T-cell (primary cell): ENCODE measurements at regions not wholly inside any gene's neighbourhood (a gene's known extent, or its start where the extent isn't known, plus 50 kb on each side); places are given as distances from the start of the nearest gene placed in this dataset.

ENCODE experiments used
- ATAC-seq, 4 experiments: fragments of 200-7000 bp in 3 of 4; fragments of 150-1000 bp in 1 of 4; cut with Tn5 transposase; replicated peaks in 1 of 4; 1 replicate in 3 of 4; 2 replicates in 1 of 4; pipeline ENCODE4 v1.10.0; 2021; ENCODE audit warnings: moderate library complexity in 3 of 4, mild to moderate bottlenecking in 2 of 4, moderate number of reproducible peaks in 1 of 4
- CTCF ChIA-PET, 2 donors: fragments of 300-600 bp; sonication (Branson Sonifier 250); formaldehyde crosslinking; loops; one replicate each; lab custom pipeline; 2022; ENCODE audit warnings: antibody characterized with exemption in 2 of 2; lab: Charles Lee
- POLR2A ChIA-PET, 2 donors: fragments of 300-600 bp; sonication (Branson Sonifier 250); formaldehyde crosslinking; loops; one replicate each; lab custom pipeline; 2022; ENCODE audit warnings: antibody characterized with exemption in 2 of 2; lab: Charles Lee
- DNase-seq, 35 experiments: peaks; one replicate each; pipeline versions ENCODE4 v3.0.0 to v3.0.0-alpha.2; 2013 to 2023
- H3K27ac ChIP-seq: one replicate; pipeline ENCODE4 v1.5.1; 2013; ENCODE audit warnings: low read length
- H3K27me3 ChIP-seq, 2 experiments: replicated peaks in 1 of 2; 1 replicate in 1 of 2; 2 replicates in 1 of 2; pipeline versions ENCODE4 v1.6.1 to v1.7.0; 2013; ENCODE audit warnings: low read length in 1 of 2, mixed read lengths in 1 of 2; ENCODE audit not compliant: control insufficient read depth in 2 of 2, insufficient read depth in 2 of 2; ENCODE audit errors: extremely low read depth in 1 of 2
- H3K36me3 ChIP-seq, 2 donors: 1 replicate in 1 of 2; 2 replicates in 1 of 2; pipeline versions ENCODE4 v1.6.1 to v1.7.0; 2013; ENCODE audit warnings: low read length in 1 of 2; ENCODE audit not compliant: control insufficient read depth in 2 of 2, insufficient read depth in 1 of 2; ENCODE audit errors: extremely low read depth in 1 of 2
- H3K4me1 ChIP-seq, 2 experiments: 1 replicate in 1 of 2; 2 replicates in 1 of 2; pipeline versions ENCODE4 v1.6.1 to v1.7.0; 2013; ENCODE audit warnings: low read length in 2 of 2, mixed read lengths in 1 of 2; ENCODE audit not compliant: insufficient read depth in 2 of 2, control insufficient read depth in 1 of 2; ENCODE audit errors: extremely low read depth in 1 of 2
- H3K4me3 ChIP-seq, 2 donors: 1 replicate in 1 of 2; 2 replicates in 1 of 2; pipeline versions ENCODE4 v1.5.1 to v1.7.0; 2013; ENCODE audit warnings: mild to moderate bottlenecking in 2 of 2, low read length in 1 of 2, moderate library complexity in 1 of 2; ENCODE audit not compliant: control insufficient read depth in 1 of 2; ENCODE audit errors: extremely low read depth in 1 of 2
- H3K9me3 ChIP-seq: 2 replicates; pipeline ENCODE4 v1.7.0; 2013
- H3K27ac Mint-ChIP-seq, 2 donors: one replicate each; pipeline ENCODE4 v1.8.0; 2020 to 2021; ENCODE audit warnings: mild to moderate bottlenecking in 2 of 2, mixed read lengths in 2 of 2
- H3K27me3 Mint-ChIP-seq, 2 donors: one replicate each; pipeline ENCODE4 v1.8.0; 2021 to 2022; ENCODE audit warnings: mixed read lengths in 2 of 2
- H3K36me3 Mint-ChIP-seq: one replicate; pipeline ENCODE4 v1.8.0; 2021; ENCODE audit warnings: mixed read lengths
- H3K4me1 Mint-ChIP-seq, 3 donors: one replicate each; pipeline ENCODE4 v1.8.0; 2020 to 2022; ENCODE audit warnings: mixed read lengths in 3 of 3, mild to moderate bottlenecking in 1 of 3
- H3K4me3 Mint-ChIP-seq, 3 donors: one replicate each; pipeline ENCODE4 v1.8.0; 2020 to 2022; ENCODE audit warnings: mild to moderate bottlenecking in 3 of 3, mixed read lengths in 3 of 3, moderate library complexity in 3 of 3
- H3K9me3 Mint-ChIP-seq, 3 donors: one replicate each; pipeline ENCODE4 v1.8.0; 2020 to 2022; ENCODE audit warnings: mixed read lengths in 3 of 3
- WGBS: methylation state at CpG from one replicate; pipeline ENCODE4 v1.1.5; 2013; ENCODE audit warnings: missing lambda C conversion rate; ENCODE audit not compliant: insufficient coverage; 5-methylcytosine and 5-hydroxymethylcytosine counted together

DNA sequence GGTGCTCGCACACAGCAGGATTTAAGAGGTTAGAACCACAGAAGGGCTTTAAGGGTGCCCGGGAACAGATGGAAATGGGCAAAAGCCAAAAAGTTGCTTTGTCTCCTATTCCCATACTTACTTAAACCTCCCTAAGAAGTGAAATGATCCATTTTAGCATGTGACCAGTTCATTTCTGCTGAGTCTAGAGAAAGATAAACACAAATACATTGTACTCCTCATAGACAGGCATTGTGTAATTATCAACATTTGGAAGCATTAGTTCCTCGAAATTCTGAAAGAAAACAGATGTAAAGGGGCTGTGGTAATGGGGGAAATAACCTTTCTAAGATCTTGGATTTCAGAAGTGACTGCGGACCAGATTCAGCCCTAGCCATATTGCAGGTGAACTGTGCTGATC is 178.3 kb downstream of the CYB561 start:
- no peaks in the 10 kb centered on the region for H3K27me3 Mint-ChIP-seq
- H3K27ac ChIP-seq: no peak overlapping the region
- H3K36me3 ChIP-seq: no peaks in the 10 kb centered on the region
- H3K4me1 Mint-ChIP-seq: no peaks in the 10 kb centered on the region
- no peaks in the 10 kb centered on the region for H3K9me3 Mint-ChIP-seq
- ATAC-seq (no peak), DNase-seq (no peak)
- H3K4me3 Mint-ChIP-seq: no peak overlapping the region
- no peaks in the 10 kb centered on the region for H3K4me1 ChIP-seq
- no peak overlapping the region for H3K4me3 ChIP-seq
- H3K27ac Mint-ChIP-seq: no peak overlapping the region
- H3K36me3 Mint-ChIP-seq: peaks cover 31% of the 10 kb centered on the region
- H3K9me3 ChIP-seq: no peaks in the 10 kb centered on the region
- 100% methylated on average over 2 of the region's 4 CpGs for WGBS
- ChIA-PET POLR2A (no interaction called here), CTCF (no interaction called here)
- H3K27me3 ChIP-seq: no peaks in the 10 kb centered on the region

DNA sequence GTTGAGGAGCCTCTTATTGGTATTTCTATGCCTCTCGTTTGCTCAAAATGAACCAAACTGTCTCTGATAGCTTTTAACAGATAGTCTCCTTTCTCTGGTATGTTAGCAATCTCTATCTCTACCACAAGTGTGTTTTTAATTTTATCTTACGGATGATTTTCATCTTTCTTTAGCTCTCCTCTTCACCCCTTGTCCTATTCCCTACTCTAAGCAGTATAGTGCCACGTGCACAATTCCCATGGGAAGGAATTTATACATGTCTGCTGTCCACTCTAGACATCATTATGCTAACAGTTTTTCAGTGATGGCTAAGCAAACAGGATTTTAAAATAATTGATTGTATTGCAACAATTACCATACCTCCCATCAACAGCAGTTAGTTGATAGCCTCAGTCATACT is 177.3 kb downstream of the CYB561 start:
- ChIA-PET CTCF (no interaction called here), POLR2A (no interaction called here)
- ATAC-seq (no peak), DNase-seq (no peak)
- no peaks in the 10 kb centered on the region for H3K9me3 Mint-ChIP-seq
- no peaks in the 10 kb centered on the region for H3K27me3 Mint-ChIP-seq
- H3K4me1 Mint-ChIP-seq: no peaks in the 10 kb centered on the region
- no peak overlapping the region for H3K27ac Mint-ChIP-seq
- H3K36me3 ChIP-seq: no peaks in the 10 kb centered on the region
- H3K4me3 Mint-ChIP-seq: no peak overlapping the region
- H3K4me3 ChIP-seq: no peak overlapping the region
- no peaks in the 10 kb centered on the region for H3K27me3 ChIP-seq
- H3K36me3 Mint-ChIP-seq: peaks cover 33% of the 10 kb centered on the region
- WGBS: 83% methylated on average over 1 of the region's 3 CpGs
- H3K9me3 ChIP-seq: no peaks in the 10 kb centered on the region
- H3K27ac ChIP-seq: no peak overlapping the region
- no peaks in the 10 kb centered on the region for H3K4me1 ChIP-seq

DNA sequence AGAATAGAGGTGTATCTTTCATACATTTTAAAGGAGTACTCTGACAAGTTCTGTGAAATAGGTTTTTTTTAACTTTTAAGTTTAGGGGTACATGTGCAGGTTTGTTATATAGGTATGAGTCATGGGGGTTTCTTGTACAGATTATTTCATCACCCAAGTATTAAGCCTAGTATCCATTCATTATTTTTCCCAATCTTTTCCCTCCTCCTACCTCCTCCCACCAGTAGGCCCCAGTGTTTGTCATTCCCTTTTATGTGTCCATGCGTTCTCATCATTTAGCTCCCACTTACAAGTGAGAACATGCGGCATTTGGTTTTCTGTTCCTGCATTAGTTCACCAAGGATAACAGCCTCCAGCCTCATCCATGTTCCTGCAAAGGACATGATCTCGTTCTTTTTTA is 175.5 kb downstream of the CYB561 start:
- DNase-seq (no peak), ATAC-seq (no peak)
- 94% methylated on average over 2 of the region's 3 CpGs for WGBS
- no peaks in the 10 kb centered on the region for H3K4me1 ChIP-seq
- H3K27ac ChIP-seq: no peak overlapping the region
- no peaks in the 10 kb centered on the region for H3K27me3 ChIP-seq
- no peaks in the 10 kb centered on the region for H3K36me3 ChIP-seq
- no peaks in the 10 kb centered on the region for H3K9me3 ChIP-seq
- H3K4me3 ChIP-seq: no peak overlapping the region
- peaks cover 37% of the 10 kb centered on the region for H3K36me3 Mint-ChIP-seq
- H3K4me3 Mint-ChIP-seq: no peak overlapping the region
- H3K9me3 Mint-ChIP-seq: no peaks in the 10 kb centered on the region
- H3K27ac Mint-ChIP-seq: no peak overlapping the region
- no peaks in the 10 kb centered on the region for H3K27me3 Mint-ChIP-seq
- H3K4me1 Mint-ChIP-seq: no peaks in the 10 kb centered on the region
- POLR2A ChIA-PET: interaction anchor here in 1 of 2 donors (0.6 kb wide), 1 partner anchor 7 kb away, joined by 3 read pairs; no protein-coding TSS in a partner anchor
- CTCF ChIA-PET: no interaction called here

DNA sequence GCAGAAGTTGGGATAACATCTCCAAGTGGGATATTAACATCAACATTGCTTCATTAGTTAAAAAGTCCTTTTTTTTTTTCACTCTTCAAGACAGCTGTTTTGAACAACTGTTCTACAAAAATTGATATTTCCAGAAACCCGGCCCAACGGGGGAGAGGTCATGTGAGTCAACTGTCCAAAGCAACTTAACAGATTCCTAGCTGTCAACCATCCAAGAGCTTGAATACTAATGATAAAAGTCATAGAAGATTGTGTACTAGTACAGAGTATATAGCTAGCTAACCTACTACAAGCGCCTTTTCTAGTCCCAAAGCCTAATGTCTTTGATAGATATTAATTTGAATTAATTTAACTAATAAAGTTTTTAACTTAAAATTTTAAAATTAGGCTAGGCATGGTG is 172.0 kb downstream of the CYB561 start:
- H3K9me3 ChIP-seq: no peaks in the 10 kb centered on the region
- no peaks in the 10 kb centered on the region for H3K4me1 ChIP-seq
- no peaks in the 10 kb centered on the region for H3K36me3 ChIP-seq
- no peak overlapping the region for H3K27ac ChIP-seq
- CTCF ChIA-PET: interaction anchor here in 1 of 2 donors (0.7 kb wide), 1 partner anchor 547 kb away, joined by 4 read pairs; no protein-coding TSS in a partner anchor
- no peak for ATAC-seq
- Mint-ChIP-seq H3K4me1 (peaks cover 0 to 2% (median 0%) of the 10 kb centered on the region in 3 donors), H3K27me3 (no peaks in the 10 kb centered on the region), H3K27ac (no peak overlapping the region), H3K4me3 (no peak overlapping the region), H3K36me3 (peaks cover 32% of the 10 kb centered on the region), H3K9me3 (no peaks in the 10 kb centered on the region)
- POLR2A ChIA-PET: no interaction called here
- no peaks in the 10 kb centered on the region for H3K27me3 ChIP-seq
- DNase-seq: no peak
- H3K4me3 ChIP-seq: no peak overlapping the region
- WGBS: no CpG with 5 or more reads among the region's 3 CpGs

DNA sequence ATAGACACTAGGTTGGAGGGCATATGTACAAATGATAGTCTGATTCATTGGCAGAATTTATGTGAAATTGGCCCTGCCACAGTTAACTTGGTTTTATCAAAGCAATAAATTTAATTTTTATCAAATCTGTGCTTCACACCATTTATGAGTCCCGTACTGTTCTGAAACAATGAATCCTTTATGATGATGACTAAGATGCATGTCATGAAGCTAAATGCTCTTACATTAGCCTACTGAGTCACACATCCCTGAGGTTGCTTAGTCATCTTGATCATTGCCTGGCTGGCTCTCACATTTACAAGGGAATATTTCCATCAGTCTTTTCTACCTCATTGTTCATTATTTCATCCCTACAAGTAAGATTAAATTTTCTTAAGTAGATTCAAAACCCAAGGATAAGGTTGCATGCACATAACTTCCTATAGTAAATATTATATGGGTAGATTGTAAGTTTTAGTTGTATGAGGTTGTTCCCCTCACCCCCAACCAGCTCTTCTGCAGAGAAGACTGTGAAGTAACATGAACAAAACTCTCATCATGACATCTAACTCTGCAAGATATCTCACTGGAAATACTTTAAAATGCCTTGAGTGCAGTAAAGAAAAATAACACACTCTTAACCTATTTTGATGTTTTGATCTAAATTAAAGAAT is 170.7 kb downstream of the CYB561 start:
- Histone ChIP-seq H3K4me1 (no peaks in the 10 kb centered on the region), H3K27me3 (no peaks in the 10 kb centered on the region), H3K36me3 (no peaks in the 10 kb centered on the region), H3K9me3 (no peaks in the 10 kb centered on the region), H3K27ac (no peak overlapping the region), H3K4me3 (no peak overlapping the region)
- peaks cover 28% of the 10 kb centered on the region for H3K36me3 Mint-ChIP-seq
- DNase-seq (peak in 1 of 35 experiments; percentile 1), ATAC-seq (no peak)
- H3K27me3 Mint-ChIP-seq: no peaks in the 10 kb centered on the region
- H3K27ac Mint-ChIP-seq: no peak overlapping the region
- ChIA-PET POLR2A (no interaction called here), CTCF (no interaction called here)
- no CpG with 5 or more reads among the region's 1 CpG for WGBS
- no peaks in the 10 kb centered on the region for H3K9me3 Mint-ChIP-seq
- H3K4me1 Mint-ChIP-seq: peaks cover 0 to 2% (median 0%) of the 10 kb centered on the region in 3 donors
- H3K4me3 Mint-ChIP-seq: no peak overlapping the region

DNA sequence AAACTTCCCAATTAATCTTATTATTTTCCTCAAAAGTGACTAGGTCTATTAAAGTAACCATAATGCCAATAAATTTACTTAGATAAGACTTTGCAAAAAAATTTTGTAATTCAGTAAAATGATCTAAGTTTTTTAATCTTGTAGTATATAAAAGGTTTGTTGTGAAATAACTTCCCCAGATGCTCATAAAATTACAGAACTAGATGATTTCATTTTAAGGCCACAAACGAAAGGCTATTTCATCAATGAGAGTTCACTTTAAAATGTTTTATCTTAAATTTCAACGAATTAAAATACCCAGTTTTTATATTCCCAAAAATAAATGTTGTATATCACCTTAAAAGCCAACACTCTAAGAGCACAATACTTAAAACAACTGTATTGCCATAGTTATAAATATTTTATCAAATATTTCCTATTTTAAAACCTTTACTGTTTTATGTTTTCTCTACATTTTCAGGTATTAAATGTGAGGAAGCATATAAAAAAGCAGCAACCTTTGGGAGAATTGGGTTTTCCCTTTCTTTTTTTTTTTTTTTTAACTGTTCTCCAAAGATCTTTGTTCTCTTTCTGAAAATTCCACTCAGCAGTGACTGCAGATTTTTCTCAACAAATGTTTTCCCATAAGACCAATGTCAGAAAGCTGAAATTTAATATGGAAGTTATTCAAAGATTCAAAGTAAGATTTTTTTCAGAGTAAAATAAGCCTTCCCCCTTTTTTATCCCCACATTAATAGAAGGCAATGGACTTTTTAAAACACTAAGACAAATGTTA is 169.9 kb downstream of the CYB561 start:
- H3K36me3 ChIP-seq: no peaks in the 10 kb centered on the region
- peaks cover 23% of the 10 kb centered on the region for H3K36me3 Mint-ChIP-seq
- H3K4me3 ChIP-seq: no peak overlapping the region
- H3K9me3 Mint-ChIP-seq: no peaks in the 10 kb centered on the region
- H3K4me3 Mint-ChIP-seq: no peak overlapping the region
- CTCF ChIA-PET: no interaction called here
- no peak overlapping the region for H3K27ac ChIP-seq
- no peak overlapping the region for H3K27ac Mint-ChIP-seq
- POLR2A ChIA-PET: no interaction called here
- no peaks in the 10 kb centered on the region for H3K27me3 Mint-ChIP-seq
- H3K4me1 Mint-ChIP-seq: peaks cover 0 to 2% (median 0%) of the 10 kb centered on the region in 3 donors
- H3K9me3 ChIP-seq: no peaks in the 10 kb centered on the region
- ATAC-seq (no peak), DNase-seq (no peak)
- no CpG with 5 or more reads among the region's 2 CpGs for WGBS
- H3K4me1 ChIP-seq: no peaks in the 10 kb centered on the region
- no peaks in the 10 kb centered on the region for H3K27me3 ChIP-seq
